Dermis blood vessel endothelial cell (primary cell): ENCODE measurements at regions not wholly inside any gene's neighbourhood (a gene's known extent, or its start where the extent isn't known, plus 50 kb on each side); places are given as distances from the start of the nearest gene placed in this dataset.
"Not testable (repeated sequence)": the region's sequence is repeated elsewhere in the genome, so short reads cannot be mapped to it uniquely, and the experiment has no call there.

Source experiments
- DNase-seq: peaks from one replicate; pipeline ENCODE4 v3.0.0; 2010

DNA sequence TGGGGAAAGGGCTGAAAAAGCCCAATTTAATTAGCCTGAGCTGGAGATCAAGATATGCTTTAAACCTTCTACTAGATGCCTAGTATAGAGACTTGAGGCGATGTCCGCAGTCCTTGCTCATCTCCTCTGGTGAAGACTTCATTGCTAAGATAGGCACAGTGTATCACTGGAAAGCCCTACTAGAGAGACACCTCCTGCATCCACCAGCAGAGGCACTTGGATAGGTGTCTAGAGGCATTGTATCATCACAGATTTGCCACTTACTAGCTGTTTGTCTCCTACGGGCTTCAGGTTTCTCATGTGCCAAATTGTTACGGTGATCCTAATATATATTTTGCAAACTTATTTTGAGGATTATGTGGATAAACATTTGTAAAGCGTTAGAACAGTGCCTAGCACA, 1048.5 kb downstream of the GALC start:
- no peak for DNase-seq

DNA sequence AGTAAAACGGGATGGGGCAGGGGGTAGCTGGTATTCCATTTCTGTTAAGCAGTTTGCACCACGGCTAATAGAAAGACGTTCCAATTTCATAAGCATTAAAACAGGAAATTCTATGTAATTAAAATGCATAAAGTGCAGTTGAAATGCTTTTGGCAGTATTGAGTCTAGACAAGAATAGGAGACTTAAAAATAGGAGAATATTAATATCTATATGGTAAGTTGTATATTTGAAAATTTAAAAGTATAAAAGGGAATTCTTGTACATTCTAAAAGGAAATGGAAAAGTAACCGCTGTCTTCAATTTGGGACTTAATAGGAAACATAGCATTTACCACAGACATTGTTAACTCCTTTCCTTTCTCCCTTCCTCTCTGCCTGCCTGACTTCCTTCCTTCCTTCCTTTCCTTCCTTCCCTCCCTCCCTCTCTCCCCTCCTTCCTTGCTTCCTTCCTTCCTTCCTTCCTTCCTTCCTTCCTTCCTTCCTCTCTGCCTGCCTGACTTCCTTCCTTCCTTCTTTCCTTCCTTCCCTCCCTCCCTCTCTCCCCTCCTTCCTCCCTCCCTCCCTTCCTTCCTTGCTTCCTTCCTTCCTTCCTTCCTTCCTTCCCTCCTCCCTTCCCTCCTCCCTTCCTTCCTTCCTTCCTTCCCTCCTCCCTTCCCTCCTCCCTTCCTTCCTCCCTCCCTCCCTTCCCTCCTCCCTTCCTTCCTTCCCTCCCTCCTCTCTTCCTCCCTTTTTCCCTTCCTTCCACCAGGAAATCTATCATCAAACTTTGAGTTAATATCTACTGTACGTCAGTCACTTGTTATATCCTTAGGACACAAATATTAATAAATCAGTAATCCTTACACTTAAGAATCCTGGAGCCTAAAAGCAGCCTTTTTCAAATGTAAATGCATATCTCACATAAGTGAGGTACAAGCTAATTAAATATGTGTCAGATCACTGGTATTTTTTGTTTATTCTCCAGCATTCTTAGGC, 1049.3 kb downstream of the GALC start:
- no peak for DNase-seq

DNA sequence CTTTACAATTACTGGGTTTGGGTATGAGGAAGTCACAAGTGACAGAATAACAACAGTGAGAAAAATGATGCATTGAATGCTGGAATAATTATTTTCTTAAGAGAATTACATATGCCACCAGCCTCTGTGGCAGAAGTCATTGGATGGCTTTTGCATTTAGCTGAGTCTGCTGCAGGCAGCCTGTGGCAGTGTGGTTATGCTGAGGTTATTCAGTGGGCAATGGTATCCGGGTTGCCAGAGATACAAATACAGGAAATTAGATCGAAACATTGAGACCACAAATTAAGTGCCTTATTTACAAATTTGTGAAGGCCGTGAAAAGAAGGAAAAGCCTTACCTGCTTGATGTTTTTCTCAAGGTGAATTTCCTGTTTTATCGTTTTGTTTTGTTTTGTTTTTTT, 1050.0 kb downstream of the GALC start:
- DNase-seq: no peak

DNA sequence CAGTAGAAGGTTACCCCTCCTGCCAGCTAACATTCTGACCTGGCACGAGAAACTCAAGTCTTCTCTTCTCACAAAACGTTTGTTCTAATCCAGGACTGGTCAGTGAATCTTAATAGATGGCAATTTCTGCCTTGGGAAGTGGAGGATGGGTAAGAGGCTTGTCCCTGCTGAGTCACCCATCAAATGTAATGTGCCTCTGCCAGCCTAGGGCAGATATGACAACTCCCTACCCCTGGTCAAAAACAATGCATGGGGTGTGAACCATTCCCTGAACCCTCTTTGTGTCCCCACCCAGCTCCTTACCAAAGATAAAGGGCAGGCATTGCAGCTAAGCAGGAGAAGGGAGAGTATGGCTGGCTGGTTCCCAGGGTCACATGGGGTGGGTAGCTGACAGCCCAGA, 1052.9 kb downstream of the GALC start:
- DNase-seq: no peak

DNA sequence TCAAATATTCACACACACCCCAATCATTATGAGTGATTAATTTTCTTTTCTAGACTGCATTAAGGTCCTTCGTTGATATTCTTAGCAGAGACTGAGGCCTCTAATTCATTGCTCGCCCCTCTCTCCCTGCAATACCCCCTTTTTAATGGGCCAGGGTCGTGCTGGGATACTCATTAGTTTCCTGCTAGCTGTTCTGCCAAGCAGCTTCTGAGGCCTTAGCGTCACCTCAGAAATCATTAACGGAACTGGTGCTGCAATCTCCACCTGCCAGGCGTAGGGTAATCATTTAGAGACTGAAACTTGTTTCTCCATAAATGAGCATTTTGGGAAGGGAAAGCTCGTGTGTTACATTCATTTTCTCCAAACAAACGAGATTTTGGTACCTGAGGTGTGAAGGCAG, 1054.7 kb downstream of the GALC start:
- no peak for DNase-seq

DNA sequence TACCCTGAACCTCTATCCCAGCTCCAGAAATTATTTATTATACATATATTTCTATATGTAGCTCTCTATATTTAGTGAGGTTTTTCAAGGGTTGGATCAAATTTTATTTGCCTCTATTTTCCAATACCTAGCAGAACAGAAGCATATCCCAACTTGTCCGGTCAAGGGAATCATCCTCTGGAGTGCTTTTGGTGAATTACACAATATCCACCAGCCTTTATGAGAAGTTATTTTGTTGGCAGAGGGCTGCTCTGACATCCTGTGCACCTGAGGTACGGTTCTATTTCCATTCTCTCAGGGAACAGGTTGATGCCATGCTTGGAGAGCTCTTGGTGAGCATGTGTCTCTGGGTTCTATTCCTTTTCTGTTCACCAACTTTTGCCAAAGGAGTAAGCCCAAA, 1056.4 kb downstream of the GALC start:
- no peak for DNase-seq

DNA sequence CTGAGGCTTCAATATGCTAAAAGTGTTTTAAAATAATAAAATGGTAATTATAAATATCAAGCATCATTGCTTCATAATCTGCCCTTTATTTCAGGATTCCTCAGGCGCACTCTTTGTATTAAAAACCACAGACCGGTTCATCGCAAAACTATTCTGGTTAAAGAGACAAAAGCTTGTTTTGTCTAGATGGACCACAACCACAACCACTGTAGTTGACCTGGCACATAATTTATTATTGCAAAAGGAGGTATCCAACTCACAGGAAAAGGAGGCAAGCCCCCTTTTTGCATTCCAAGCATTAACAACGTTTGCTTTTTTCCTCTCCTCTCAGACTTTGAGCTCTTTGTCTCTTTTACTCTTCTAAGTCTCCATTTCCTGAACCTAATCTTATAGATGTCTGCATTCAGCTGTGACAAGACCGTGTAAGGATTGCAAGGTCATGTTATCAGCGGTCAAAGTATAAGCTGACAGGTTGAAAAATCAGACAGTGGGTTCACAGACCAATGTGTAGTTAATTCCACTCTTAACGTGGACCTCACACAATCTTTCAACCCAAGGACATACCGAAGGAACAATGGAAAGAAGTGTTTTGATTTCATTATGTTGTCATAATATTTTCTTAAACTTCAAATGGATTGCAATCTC, 1057.6 kb downstream of the GALC start:
- no peak for DNase-seq

DNA sequence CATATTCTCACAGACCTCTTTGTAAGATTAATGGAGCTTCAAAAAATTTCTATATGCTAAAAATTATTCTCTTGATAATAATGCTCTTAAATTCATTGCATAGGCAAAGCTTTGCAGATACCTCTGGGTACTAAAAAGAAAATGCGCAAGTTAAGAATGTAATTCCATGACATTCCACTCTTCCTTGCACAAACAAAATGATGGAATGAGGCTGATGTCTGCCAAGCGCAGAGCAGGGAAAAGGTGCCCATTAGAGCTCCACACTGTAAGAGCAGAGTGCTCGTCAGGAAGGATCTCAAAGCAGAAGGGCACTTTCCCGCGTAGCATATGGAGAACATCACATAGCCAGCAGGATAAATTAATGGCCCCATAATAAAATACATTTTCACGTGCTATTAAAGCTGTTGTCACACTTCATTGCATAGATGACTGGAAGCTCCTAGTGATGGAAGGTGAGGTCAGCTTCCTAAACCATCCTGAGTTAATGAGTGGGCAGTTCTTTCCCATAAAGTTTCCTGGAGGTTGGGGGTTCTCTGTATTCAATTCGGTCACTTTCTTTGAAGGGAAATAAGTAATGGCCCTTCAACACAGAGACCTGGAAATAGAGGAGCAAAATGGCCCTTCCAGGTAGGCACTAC, 1058.9 kb downstream of the GALC start:
- DNase-seq: no peak

DNA sequence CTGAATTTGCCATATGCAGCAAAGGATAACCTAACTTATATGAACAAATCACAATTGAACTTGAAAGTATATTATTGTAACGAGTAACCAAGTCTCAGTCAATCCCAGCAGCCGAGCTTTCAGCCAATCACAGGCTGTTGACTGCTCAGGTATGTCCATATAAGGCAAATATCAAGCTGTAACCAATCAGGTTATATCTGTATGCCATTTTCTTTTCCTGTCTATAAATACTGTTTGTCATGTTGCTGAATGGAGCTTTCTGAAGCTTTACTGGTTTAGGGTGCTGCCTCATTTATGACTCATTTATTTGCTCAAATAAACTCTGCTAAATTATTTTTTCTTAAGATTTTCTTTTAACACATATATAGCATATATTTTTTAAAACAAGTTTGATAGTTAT, 1059.5 kb downstream of the GALC start:
- no peak for DNase-seq

DNA sequence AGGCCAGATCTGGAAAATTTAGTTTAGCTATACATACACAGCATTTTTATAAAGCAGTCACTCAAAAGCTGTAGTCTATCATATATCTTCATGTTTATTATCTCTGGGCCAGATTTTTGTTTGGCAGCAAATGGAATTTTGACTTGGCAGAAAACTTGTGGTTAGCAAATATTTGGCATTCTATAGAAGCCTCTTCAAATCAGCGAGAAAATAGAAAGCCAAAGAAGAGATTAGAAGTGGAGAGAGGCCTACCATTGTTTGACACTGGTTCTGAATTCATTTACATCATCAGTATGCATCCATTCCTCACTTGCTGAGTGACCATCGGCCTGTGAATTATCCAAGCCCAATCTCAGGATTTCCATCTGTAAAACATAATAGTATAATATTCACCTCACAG, 1077.6 kb downstream of the GALC start:
- no peak for DNase-seq

DNA sequence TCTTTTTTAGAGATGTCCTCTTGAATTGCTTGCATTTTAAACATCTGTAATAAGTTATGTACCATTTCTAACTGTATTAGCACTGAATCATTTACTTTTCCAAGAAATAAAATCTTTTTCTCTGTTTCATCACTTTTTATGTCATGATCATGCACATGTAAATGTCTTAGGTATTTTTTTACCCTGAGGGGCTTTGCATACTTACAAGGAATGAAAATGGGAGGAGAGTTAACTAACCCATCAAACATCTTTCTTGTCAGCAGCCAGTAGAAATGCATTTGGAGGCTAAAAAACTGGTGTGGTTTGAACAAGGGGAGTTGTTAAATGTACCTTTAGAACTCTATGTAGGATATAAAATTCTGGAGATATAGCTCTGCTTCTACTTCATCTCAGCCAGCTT, 1080.3 kb downstream of the GALC start:
- no peak for DNase-seq

DNA sequence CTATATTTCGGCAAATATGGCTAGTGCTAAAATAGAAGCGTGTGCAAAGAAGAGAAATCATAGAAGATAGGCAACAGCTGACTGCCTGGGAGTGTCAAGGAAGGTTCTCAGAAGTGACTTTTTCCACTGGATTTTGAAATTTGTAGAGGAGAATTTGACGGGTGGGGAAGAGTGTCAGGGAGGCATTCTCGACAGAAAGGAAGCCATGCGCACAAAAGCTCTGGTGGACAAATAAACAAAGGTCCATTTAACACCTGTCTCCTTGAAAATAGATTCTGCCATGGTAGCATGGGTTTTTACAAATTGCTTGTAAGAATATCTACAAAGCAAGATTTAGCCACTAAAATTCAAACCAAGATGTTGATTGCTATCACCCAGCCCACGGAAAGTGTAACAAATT, 1081.5 kb downstream of the GALC start:
- DNase-seq: no peak

DNA sequence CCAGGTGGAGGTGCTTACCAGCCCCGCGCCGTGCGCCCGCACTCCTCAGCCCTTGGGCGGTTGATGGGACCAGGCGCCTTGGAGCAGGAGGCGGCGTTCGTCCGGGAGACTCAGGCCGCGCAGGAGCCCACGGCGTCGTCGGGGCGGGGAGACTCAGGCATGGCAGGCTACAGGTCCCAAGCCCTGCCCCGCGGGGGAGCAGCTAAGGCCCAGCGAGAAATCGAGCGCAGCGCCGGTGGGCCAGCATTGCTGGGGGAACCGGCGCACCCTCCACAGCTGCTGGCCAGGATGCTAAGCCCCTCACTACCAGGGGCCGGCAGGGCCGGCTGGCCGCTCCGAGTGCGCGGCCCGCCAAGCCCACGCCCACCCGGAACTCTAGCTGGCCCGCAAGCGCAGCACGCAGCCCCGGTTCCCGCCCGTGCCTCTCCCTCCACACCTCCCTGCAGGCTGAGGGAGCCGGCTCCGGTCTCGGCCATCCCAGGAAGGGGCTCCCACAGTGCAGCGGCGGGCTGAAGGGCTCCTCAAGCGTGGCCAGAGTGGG, 1087.5 kb downstream of the GALC start:
- not testable (repeated sequence) for DNase-seq

DNA sequence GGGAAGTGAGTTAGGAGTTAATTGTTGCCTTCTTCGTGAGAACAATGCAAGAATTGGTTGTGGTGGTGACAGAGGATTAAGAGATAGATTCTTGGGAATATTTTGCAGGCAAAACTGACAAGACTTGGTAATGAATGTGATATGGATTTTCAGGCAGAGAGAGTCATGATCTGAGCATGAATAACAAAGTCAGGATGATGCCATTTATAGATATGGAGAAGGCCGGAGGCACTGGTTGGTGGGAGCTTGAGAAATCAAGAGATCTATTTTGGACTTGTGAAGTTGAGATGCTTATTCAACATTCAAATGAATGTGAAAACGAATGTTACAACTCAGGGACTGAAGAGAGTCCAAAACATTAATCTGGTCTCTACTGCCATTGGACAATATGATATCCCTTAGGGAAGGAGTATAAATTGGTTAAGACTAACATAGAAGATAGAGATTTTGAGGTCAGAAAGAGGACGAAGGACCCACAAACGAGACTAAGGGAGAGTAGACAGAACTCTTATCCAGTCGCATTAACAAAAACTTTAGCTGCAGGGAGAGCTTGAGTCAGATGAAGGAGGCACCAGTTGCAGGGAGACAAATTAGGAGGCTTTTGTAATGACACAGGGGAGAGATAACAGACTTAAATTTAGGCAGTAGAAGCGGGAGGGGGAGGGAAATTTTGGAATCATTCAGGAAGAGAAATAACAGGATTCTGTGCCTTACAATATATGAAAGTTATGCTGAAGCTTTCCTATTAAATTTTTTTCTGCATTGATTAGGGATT, 1090.6 kb downstream of the GALC start:
- DNase-seq: no peak

DNA sequence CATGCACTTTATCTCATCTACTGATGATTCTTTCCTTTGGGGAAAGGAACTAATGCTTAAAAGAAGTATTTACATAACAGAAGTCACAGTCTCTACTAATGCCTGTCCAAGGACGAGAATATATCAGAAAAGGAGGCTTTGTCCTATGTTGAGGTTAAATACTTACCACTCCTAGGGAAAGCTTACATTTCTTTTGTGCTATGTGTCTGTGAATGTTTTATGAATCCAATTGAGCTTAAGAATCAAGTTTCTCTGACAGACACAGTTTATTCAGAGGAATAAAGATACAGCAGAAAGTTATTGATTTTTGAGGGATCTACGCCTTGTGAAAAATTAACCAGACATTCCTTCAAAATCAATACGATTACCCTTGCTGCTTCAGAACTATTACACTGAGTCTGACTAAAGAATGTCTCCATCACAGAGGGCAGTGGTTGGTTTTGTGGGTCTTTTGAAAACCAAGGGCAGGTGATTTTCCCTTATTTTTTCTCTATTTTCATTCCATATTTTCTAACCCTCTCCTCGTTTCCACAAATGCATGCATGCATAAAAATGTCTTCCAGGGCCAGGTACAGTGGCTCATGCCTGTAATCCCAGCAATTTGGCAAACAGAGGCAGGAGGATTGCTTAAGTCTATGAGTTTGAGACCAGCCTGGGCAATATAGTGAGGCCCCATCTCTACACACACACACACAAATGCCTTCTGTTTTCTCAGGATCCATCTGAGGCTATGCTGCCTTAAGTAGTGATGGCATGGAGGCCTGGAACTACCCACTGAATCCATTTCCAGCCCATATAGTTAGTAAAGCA, 1095.1 kb downstream of the GALC start:
- DNase-seq: no peak

DNA sequence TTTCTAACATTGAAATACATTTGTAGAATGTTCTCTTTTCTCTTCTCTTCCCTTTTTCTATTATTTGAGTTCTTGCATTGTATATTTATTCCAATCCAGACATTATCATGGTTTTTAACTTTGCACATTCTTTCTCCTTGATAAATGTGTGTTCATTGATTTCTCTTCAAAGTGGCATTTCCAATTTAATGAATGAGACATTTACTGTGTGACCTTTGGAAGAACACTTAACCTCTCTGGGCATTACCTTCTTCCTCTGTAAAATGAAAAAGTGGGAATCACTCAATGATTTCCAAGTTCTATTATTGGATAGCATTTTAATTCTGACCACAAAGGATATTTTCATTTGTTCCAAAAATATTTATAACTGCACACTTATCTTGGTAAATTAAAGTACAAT, 1095.8 kb downstream of the GALC start:
- no peak for DNase-seq

DNA sequence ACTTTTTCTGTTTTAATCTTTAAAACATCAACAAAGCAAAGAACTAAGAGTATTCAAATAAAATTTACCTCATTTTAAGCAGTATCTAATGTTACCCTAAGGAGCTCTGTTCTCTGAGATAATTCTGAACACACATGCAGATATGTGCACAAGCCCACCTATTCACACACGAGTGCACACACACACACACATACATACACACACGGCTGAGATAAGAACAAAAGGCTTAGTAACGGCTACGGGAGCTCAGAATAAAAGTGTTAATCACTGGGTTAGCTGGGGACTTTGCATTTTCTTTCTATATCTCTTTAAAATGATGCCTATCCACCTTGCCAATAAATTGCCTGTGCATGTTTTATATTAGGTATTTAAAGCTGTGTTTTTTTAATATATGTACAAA, 1096.3 kb downstream of the GALC start:
- no peak for DNase-seq

DNA sequence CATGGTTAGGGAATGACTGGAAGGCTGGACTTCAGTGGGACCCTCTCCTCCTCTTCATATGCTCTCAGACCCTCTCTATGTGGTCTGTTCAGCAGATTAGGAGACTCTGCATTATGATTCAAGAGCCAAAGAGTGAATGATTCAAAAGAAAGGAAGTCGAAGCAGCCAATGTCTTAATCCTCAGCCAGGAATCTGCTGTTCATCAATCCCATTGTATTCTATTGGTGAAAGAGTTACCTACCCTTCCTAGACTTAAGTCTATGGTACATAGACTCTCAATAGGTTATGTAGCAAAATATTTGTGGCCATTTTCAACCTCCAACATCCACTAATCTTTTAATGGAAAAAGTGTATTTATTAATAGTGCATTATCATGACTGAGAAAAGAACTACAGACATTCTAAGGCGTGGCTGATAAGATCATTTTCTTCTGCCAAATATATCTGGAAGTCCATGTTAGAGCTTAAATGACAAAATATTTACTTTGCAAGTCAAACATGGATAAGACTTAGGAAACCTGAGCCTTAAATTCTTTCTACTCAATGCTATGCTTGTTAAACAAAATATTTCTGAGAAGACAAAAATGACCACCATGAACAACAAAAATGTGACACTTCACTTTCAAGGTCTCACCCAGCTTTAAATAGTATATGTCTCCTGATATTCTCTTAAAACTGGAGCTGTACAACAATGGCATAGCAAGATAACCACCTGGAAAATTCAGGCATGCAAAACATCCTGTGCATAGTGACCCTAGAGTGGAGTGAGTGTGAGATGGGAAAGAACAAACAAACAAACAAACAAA, 1100.6 kb downstream of the GALC start:
- DNase-seq: no peak

DNA sequence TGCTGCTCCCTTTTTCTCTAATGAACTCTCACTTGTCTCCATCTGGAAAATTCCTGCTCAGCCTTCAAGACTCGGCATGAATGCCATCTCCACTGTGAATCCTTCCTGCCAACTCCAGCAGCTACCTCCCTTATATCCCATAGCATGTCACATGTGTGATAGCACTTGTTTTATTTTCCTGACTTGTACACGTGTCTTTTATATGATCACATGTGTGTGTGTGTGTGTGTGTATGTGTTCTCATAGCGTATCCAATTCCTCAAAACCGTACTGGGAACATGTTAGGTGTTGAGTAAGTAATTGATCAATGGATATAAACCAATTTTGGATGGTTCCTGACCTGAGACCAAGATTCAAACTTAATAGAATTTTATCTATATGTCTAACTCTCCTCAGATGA, 1107.7 kb downstream of the GALC start:
- DNase-seq: no peak

DNA sequence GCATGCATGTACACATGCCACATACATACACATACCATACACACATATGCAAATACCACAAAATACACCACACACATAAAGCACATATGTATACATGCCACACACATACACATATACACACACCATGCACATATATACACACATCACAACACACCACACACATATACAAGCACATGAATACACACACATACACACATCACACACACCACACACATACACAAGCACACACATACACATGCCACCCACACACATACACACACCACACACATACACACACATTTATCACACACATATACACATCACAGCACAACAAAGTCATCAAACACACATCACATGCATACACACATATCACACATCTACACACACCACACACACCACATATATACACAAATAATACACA, 1108.5 kb downstream of the GALC start:
- DNase-seq: no peak

DNA sequence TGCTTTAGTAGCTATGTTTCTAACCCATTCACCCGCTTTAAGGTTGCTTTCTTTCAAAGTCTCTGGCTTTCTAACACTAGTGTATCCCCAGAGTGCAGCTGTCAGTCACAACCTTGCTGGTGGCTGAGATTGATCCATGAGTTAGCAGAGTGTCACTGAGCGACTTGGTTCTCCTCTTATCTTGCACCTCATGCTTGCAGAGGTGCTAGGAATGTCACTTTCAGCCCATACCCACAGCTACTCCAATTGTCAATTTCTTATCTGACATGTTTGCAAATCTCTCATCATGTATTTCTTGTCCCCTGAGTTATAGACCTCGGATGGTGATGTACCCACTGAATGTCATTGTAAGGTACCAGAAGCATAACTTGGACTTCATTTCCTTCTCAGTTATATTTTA, 1110.2 kb downstream of the GALC start:
- DNase-seq: no peak
